ENCODE measurements at regions not wholly inside any gene's neighbourhood (a gene's known extent, or its start where the extent isn't known, plus 50 kb on each side); places are given as distances from the start of the nearest gene placed in this dataset.

GRCh38 chr1:201648907-201649721 is 110.2 kb downstream of the NAV1 start:
- H3K36me3 ChIP-seq (ENCODE audit: insufficient read depth, low read length) = no peaks in the 10 kb centered on the region
- peak overlapping the region; percentile 23 to 75 for H3K4me3 ChIP-seq (ENCODE audit: low read depth in 1 of 2, low read length in 2 of 2)
- no peaks in the 10 kb centered on the region for H3K9me3 ChIP-seq (ENCODE audit: low read length)
- peak overlapping the region; percentile 62 for H3K27ac ChIP-seq (ENCODE audit: low read depth, low read length)
- H3K9ac ChIP-seq (ENCODE audit: low read length) = no peak overlapping the region
- peaks cover 19% of the 10 kb centered on the region for H3K4me1 ChIP-seq (ENCODE audit: insufficient read depth, low read length)
- H3K27me3 ChIP-seq (ENCODE audit: control insufficient read depth in 1 of 2, insufficient read depth in 2 of 2, low read length in 2 of 2) = no peaks in the 10 kb centered on the region

- peak overlapping the region; percentile 56 to 75 for H3K4me3 ChIP-seq (ENCODE audit: low read depth in 1 of 2, low read length in 2 of 2)
- peaks cover 21% of the 10 kb centered on the region for H3K4me1 ChIP-seq (ENCODE audit: insufficient read depth, low read length)
- no peaks in the 10 kb centered on the region for H3K9me3 ChIP-seq (ENCODE audit: low read length)
- H3K9ac ChIP-seq (ENCODE audit: low read length) = no peak overlapping the region
- H3K36me3 ChIP-seq (ENCODE audit: insufficient read depth, low read length) = no peaks in the 10 kb centered on the region
- H3K27ac ChIP-seq (ENCODE audit: low read depth, low read length) = peak overlapping the region; percentile 62
- no peaks in the 10 kb centered on the region for H3K27me3 ChIP-seq (ENCODE audit: control insufficient read depth in 1 of 2, insufficient read depth in 2 of 2, low read length in 2 of 2)
Measured at GRCh38 chr1:201649761-201650622, 111.1 kb downstream of the NAV1 start.

GRCh38 chr1:201650623-201650933 is 111.7 kb downstream of the NAV1 start:
- Histone ChIP-seq H3K4me3 (ENCODE audit: low read depth in 1 of 2, low read length in 2 of 2) (peak overlapping the region; percentile 56 to 75), H3K27me3 (ENCODE audit: control insufficient read depth in 1 of 2, insufficient read depth in 2 of 2, low read length in 2 of 2) (no peaks in the 10 kb centered on the region), H3K9me3 (ENCODE audit: low read length) (no peaks in the 10 kb centered on the region), H3K9ac (ENCODE audit: low read length) (no peak overlapping the region), H3K4me1 (ENCODE audit: insufficient read depth, low read length) (peaks cover 24% of the 10 kb centered on the region), H3K36me3 (ENCODE audit: insufficient read depth, low read length) (no peaks in the 10 kb centered on the region), H3K27ac (ENCODE audit: low read depth, low read length) (no peak overlapping the region)

GRCh38 chr1:201652181-201652580 is 113.3 kb downstream of the NAV1 start:
- no peaks in the 10 kb centered on the region for H3K9me3 ChIP-seq (ENCODE audit: low read length)
- no peaks in the 10 kb centered on the region for H3K36me3 ChIP-seq (ENCODE audit: insufficient read depth, low read length)
- H3K4me1 ChIP-seq (ENCODE audit: insufficient read depth, low read length) = peaks cover 40% of the 10 kb centered on the region
- H3K27ac ChIP-seq (ENCODE audit: low read depth, low read length) = no peak overlapping the region
- H3K4me3 ChIP-seq (ENCODE audit: low read depth in 1 of 2, low read length in 2 of 2) = no peak overlapping the region
- no peak overlapping the region for H3K9ac ChIP-seq (ENCODE audit: low read length)
- H3K27me3 ChIP-seq (ENCODE audit: control insufficient read depth in 1 of 2, insufficient read depth in 2 of 2, low read length in 2 of 2) = no peaks in the 10 kb centered on the region

- Histone ChIP-seq H3K9me3 (ENCODE audit: low read length) (no peaks in the 10 kb centered on the region), H3K36me3 (ENCODE audit: insufficient read depth, low read length) (no peaks in the 10 kb centered on the region), H3K9ac (ENCODE audit: low read length) (no peak overlapping the region), H3K4me1 (ENCODE audit: insufficient read depth, low read length) (peaks cover 40% of the 10 kb centered on the region), H3K27ac (ENCODE audit: low read depth, low read length) (no peak overlapping the region), H3K4me3 (ENCODE audit: low read depth in 1 of 2, low read length in 2 of 2) (no peak overlapping the region), H3K27me3 (ENCODE audit: control insufficient read depth in 1 of 2, insufficient read depth in 2 of 2, low read length in 2 of 2) (no peaks in the 10 kb centered on the region)
Measured at GRCh38 chr1:201653233-201653632, 114.3 kb downstream of the NAV1 start.

GRCh38 chr1:201653883-201654282 is 115.0 kb downstream of the NAV1 start:
- H3K27me3 ChIP-seq (ENCODE audit: control insufficient read depth in 1 of 2, insufficient read depth in 2 of 2, low read length in 2 of 2) = no peaks in the 10 kb centered on the region
- no peaks in the 10 kb centered on the region for H3K9me3 ChIP-seq (ENCODE audit: low read length)
- H3K36me3 ChIP-seq (ENCODE audit: insufficient read depth, low read length) = no peaks in the 10 kb centered on the region
- no peak overlapping the region for H3K9ac ChIP-seq (ENCODE audit: low read length)
- no peak overlapping the region for H3K4me3 ChIP-seq (ENCODE audit: low read depth in 1 of 2, low read length in 2 of 2)
- H3K4me1 ChIP-seq (ENCODE audit: insufficient read depth, low read length) = peaks cover 38% of the 10 kb centered on the region
- H3K27ac ChIP-seq (ENCODE audit: low read depth, low read length) = no peak overlapping the region

- H3K4me3 ChIP-seq (ENCODE audit: low read depth in 1 of 2, low read length in 2 of 2) = no peak overlapping the region
- H3K36me3 ChIP-seq (ENCODE audit: insufficient read depth, low read length) = no peaks in the 10 kb centered on the region
- H3K27me3 ChIP-seq (ENCODE audit: control insufficient read depth in 1 of 2, insufficient read depth in 2 of 2, low read length in 2 of 2) = no peaks in the 10 kb centered on the region
- H3K4me1 ChIP-seq (ENCODE audit: insufficient read depth, low read length) = peaks cover 28% of the 10 kb centered on the region
- H3K9ac ChIP-seq (ENCODE audit: low read length) = no peak overlapping the region
- no peaks in the 10 kb centered on the region for H3K9me3 ChIP-seq (ENCODE audit: low read length)
- no peak overlapping the region for H3K27ac ChIP-seq (ENCODE audit: low read depth, low read length)
Measured at GRCh38 chr1:201655243-201655642, 116.3 kb downstream of the NAV1 start.

- Histone ChIP-seq H3K27ac (ENCODE audit: low read depth, low read length) (no peak overlapping the region), H3K9ac (ENCODE audit: low read length) (no peak overlapping the region), H3K27me3 (ENCODE audit: control insufficient read depth in 1 of 2, insufficient read depth in 2 of 2, low read length in 2 of 2) (no peaks in the 10 kb centered on the region), H3K9me3 (ENCODE audit: low read length) (no peaks in the 10 kb centered on the region), H3K36me3 (ENCODE audit: insufficient read depth, low read length) (no peaks in the 10 kb centered on the region), H3K4me1 (ENCODE audit: insufficient read depth, low read length) (peaks cover 24% of the 10 kb centered on the region), H3K4me3 (ENCODE audit: low read depth in 1 of 2, low read length in 2 of 2) (no peak overlapping the region)
Measured at GRCh38 chr1:201655910-201656309, 117.0 kb downstream of the NAV1 start.

GRCh38 chr1:201656311-201657032 is 117.5 kb downstream of the NAV1 start:
- Histone ChIP-seq H3K27me3 (ENCODE audit: control insufficient read depth in 1 of 2, insufficient read depth in 2 of 2, low read length in 2 of 2) (no peaks in the 10 kb centered on the region), H3K4me1 (ENCODE audit: insufficient read depth, low read length) (peaks cover 21% of the 10 kb centered on the region), H3K4me3 (ENCODE audit: low read depth in 1 of 2, low read length in 2 of 2) (no peak overlapping the region), H3K9ac (ENCODE audit: low read length) (no peak overlapping the region), H3K27ac (ENCODE audit: low read depth, low read length) (no peak overlapping the region), H3K36me3 (ENCODE audit: insufficient read depth, low read length) (peaks cover 3% of the 10 kb centered on the region), H3K9me3 (ENCODE audit: low read length) (no peaks in the 10 kb centered on the region)

- Histone ChIP-seq H3K4me1 (ENCODE audit: insufficient read depth, low read length) (peaks cover 28% of the 10 kb centered on the region), H3K9ac (ENCODE audit: low read length) (no peak overlapping the region), H3K4me3 (ENCODE audit: low read depth in 1 of 2, low read length in 2 of 2) (no peak overlapping the region), H3K27ac (ENCODE audit: low read depth, low read length) (no peak overlapping the region), H3K27me3 (ENCODE audit: control insufficient read depth in 1 of 2, insufficient read depth in 2 of 2, low read length in 2 of 2) (no peaks in the 10 kb centered on the region), H3K9me3 (ENCODE audit: low read length) (no peaks in the 10 kb centered on the region), H3K36me3 (ENCODE audit: insufficient read depth, low read length) (peaks cover 3% of the 10 kb centered on the region)
Measured at GRCh38 chr1:201659572-201659971, 120.6 kb downstream of the NAV1 start.
